GM12874 (cell line): ENCODE measurements at regions not wholly inside any gene's neighbourhood (a gene's known extent, or its start where the extent isn't known, plus 50 kb on each side); places are given as distances from the start of the nearest gene placed in this dataset.

Experiments used
- TF ChIP-seq, protein P1 (sequence below): IDR thresholded peaks from 2 replicates; pipeline ENCODE4 v1.5.1; 2011; ENCODE audit warnings: low read depth, mild to moderate bottlenecking, control low read depth, low read length, moderate library complexity; ENCODE audit not compliant: insufficient read depth

DNA sequence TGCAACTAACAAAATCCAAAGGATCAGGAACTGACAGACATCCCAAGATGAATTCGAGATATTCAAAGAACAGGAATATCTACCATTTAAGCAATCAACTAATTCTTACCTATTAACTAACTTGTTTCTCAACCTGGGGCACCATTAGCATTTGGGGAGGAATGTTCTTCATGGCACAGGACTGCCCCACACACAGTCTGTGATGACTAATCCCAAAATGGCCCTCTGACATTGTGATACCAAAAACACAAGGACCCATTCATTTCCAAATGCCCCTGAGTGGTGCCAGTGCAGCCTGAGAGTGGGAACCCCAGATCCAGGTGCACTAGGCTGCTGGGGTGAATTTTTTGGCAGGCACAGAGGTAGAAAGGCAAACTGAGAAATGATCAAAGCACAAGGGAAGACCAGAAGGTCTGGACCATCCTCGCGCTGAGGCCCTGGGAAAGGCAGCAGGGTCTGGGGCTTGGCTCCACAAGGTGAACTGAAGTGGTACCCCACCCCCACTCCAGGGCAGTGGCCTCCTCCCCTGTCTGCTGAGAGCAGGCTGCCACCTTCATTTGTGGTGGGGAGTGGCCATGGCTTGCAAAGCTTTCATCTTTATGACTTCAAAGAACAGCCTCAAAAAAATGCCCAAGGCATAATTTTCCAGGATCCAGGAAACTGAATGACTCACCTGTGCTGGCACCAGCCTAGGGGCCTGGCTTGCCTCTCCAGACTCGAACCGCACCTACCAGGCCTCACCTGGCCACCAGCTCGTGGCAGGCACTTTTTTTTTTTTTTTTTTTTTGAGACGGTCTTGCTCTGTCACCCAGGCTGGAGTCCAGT, 122.4 kb downstream of the BCOR start:
- TF ChIP-seq, protein P1, sequence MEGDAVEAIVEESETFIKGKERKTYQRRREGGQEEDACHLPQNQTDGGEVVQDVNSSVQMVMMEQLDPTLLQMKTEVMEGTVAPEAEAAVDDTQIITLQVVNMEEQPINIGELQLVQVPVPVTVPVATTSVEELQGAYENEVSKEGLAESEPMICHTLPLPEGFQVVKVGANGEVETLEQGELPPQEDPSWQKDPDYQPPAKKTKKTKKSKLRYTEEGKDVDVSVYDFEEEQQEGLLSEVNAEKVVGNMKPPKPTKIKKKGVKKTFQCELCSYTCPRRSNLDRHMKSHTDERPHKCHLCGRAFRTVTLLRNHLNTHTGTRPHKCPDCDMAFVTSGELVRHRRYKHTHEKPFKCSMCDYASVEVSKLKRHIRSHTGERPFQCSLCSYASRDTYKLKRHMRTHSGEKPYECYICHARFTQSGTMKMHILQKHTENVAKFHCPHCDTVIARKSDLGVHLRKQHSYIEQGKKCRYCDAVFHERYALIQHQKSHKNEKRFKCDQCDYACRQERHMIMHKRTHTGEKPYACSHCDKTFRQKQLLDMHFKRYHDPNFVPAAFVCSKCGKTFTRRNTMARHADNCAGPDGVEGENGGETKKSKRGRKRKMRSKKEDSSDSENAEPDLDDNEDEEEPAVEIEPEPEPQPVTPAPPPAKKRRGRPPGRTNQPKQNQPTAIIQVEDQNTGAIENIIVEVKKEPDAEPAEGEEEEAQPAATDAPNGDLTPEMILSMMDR: no peak

DNA sequence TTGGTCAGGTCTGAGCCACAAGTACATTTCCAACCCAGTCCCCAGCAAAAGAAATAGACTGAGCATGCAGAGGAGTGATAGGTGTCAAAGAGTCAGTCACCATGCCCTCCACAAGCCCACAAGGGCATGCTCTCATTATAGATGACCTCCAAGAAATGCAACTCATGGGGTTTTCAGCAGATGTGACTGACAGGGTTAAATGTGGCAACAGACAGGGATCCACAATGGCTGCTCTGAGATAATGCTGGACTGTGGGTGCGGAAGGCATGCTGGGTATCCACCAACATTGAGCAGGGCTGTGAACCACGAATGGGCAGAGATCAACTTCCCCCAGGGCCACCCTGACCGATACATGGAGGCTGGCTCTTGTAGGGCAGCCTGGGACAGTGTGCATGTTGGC, 115.8 kb downstream of the BCOR start:
- TF ChIP-seq, protein P1: no peak

DNA sequence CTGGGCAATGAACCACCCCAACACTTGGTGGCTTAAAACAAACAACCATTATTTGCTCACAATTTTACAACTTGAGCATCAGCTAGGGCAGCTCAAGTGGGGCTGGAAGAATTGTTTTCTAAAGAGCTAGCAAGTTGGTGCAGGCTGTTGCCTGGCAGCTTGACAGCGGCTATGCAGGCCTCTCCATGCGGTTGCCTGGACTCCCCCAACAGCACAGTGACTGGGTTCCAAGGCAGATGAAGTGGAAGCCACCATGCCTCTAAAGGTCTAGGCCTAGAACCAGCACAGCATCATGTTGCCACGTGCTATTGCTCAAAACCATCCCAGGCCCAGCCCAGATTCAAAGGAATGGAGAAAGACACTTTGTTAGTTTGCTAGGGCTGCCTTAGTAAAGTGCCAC, 114.8 kb downstream of the BCOR start:
- TF ChIP-seq, protein P1: no peak

DNA sequence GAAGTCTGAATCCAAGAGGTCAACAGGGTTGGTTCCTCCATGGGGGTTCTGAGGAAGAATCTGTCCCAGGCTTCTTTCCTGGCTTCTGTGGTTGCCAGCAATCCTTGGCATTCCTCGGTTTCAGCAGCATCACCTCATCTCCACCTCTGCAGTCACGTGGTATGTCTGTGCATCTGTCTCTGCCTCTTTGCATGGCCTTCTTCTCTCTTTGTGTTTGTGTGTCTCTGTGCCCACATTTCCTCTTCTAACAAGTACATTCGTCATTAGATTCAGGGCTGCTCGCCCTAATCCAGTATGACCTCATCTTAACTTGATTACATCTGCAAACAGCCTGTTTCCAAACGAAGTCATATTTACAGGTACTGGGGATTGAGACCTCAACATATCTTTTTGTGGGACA, 114.0 kb downstream of the BCOR start:
- TF ChIP-seq, protein P1: no peak

DNA sequence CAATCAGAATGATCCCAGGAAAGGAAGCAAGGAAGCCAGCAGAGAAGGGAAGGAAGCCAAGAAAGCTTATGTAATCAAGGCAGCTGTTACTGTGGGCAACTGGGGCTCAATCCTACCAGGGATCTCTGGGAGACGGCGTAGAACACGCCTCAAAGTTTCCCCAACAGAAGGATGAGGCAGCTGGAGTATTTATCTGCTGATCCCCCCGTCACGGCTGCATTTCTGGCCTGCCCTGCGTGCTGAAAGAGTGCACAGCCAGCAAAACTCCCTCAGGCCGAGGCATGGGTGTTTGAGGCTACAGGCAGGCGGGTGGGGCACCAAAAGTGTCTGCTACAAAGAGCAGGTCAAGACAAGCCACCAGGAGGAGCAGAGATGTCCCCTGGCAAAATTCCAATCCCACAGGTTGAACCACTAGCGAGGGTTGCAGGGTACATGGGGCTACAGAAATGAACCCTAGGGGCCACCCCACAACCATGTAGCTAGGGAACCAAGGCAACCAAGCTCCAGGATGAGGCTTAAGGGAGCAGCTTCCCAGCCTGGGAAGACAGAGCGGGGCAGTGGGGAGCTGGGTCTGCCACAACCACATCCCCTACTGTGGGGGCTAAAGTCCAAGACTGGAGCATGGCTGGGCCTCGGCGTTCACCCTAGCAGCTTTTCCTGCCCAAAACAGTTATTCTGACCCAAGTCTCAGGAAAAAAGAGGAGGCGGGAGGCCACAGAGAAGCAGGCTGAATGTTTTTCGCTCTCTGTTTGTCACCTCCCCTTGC, 113.4 kb downstream of the BCOR start:
- TF ChIP-seq, protein P1: no peak

DNA sequence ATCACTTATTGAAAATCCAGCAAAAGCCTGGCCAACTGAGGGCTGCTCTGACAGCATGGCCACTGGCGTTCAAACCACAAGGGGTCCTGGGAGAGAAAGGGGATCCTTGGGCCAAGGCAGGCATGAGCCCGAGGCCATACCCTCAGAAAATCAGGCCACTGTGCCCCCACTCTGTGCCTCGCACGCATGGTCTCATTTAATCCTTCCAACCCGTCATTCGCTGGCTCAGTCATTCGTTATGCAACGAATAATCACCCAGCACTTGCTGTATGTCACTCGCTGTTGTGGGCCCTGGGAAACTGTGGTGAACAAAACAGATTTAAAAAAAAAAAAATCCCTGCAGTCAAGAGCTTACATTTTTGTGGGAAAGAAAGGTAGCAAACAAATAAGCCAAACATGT, 112.7 kb downstream of the BCOR start:
- TF ChIP-seq, protein P1: no peak

DNA sequence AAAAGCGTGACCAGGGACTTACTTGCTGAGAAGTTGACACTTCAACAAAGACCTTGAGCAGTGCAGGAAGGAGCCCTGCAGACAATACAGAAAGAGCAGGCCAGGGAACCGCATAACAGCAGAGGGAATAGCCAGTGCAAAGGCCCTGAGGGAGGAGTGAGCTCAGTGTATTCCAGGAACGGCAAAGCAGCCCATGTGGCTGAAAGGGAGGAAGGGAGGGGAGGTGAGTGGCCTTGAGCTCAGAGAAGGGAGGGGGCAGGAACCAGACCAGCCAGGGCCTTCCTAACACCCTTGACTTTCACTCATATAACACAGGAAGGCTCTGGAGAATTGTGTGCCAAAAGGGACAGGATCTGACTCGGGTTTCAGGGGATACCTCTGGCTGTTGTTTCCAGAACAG, 112.2 kb downstream of the BCOR start:
- TF ChIP-seq, protein P1: no peak
